Thymus (tissue), 11 donors: ENCODE measurements at regions not wholly inside any gene's neighbourhood (a gene's known extent, or its start where the extent isn't known, plus 50 kb on each side); places are given as distances from the start of the nearest gene placed in this dataset.

Source experiments
- DNase-seq, 9 donors: peaks; one replicate each; pipeline ENCODE4 v3.0.0-alpha.2; 2013; ENCODE audit warnings: low spot score in 9 of 9, low read depth in 6 of 9, missing footprints in 1 of 9
- H3K27ac ChIP-seq, 2 donors: one replicate each; pipeline ENCODE4 v1.5.1; 2013; ENCODE audit warnings: control low read depth in 1 of 2, low read depth in 1 of 2, low read length in 1 of 2, mild to moderate bottlenecking in 1 of 2, moderate library complexity in 1 of 2
- H3K27me3 ChIP-seq, 2 donors: one replicate each; pipeline ENCODE4 v1.5.1; 2013; ENCODE audit warnings: low read length in 1 of 2; ENCODE audit not compliant: control insufficient read depth in 2 of 2, insufficient read depth in 1 of 2
- H3K36me3 ChIP-seq, 2 donors: one replicate each; pipeline ENCODE4 v1.5.1; 2013; ENCODE audit warnings: low read length in 1 of 2, mild to moderate bottlenecking in 1 of 2, moderate library complexity in 1 of 2; ENCODE audit not compliant: control insufficient read depth in 2 of 2, insufficient read depth in 2 of 2
- H3K4me1 ChIP-seq, 2 donors: one replicate each; pipeline ENCODE4 v1.5.1; 2013; ENCODE audit warnings: low read length in 2 of 2; ENCODE audit not compliant: control insufficient read depth in 2 of 2, insufficient read depth in 2 of 2
- H3K4me3 ChIP-seq, 2 donors: one replicate each; pipeline ENCODE4 v1.5.1; 2013; ENCODE audit warnings: low read length in 2 of 2, control low read depth in 1 of 2, mild to moderate bottlenecking in 1 of 2
- H3K9me3 ChIP-seq, 2 donors: one replicate each; pipeline ENCODE4 v1.5.1; 2013; ENCODE audit warnings: low read length in 1 of 2, mild to moderate bottlenecking in 1 of 2; ENCODE audit not compliant: control insufficient read depth in 2 of 2, insufficient read depth in 1 of 2
- WGBS: extraction: QIAGEN DNeasy Blood & Tissue Kit; methylation state at CpG from one replicate; pipeline ENCODE4 v1.1.7; 2013; 5-methylcytosine and 5-hydroxymethylcytosine counted together
- donor health status: healthy.

- 71% methylated on average over 3 of the region's 3 CpGs for WGBS
- Histone ChIP-seq H3K9me3 (no peaks in the 10 kb centered on the region), H3K27ac (no peak overlapping the region), H3K4me1 (no peaks in the 10 kb centered on the region), H3K4me3 (no peak overlapping the region), H3K27me3 (no peaks in the 10 kb centered on the region), H3K36me3 (no peaks in the 10 kb centered on the region)
- no peak for DNase-seq
Observed at GRCh38 chr11:56817661-56818060, 69.2 kb upstream of the OR9G4 start.

- 95% methylated on average over 2 of the region's 2 CpGs for WGBS
- no peak overlapping the region for H3K4me3 ChIP-seq
- H3K36me3 ChIP-seq: no peaks in the 10 kb centered on the region
- no peaks in the 10 kb centered on the region for H3K4me1 ChIP-seq
- no peaks in the 10 kb centered on the region for H3K9me3 ChIP-seq
- no peak for DNase-seq
- H3K27ac ChIP-seq: no peak overlapping the region
- H3K27me3 ChIP-seq: no peaks in the 10 kb centered on the region
Observed at GRCh38 chr11:56816259-56816658, 67.8 kb upstream of the OR9G4 start.

GRCh38 chr11:56808326-56808725 is 59.8 kb upstream of the OR9G4 start:
- no peak for DNase-seq
- H3K4me1 ChIP-seq: no peaks in the 10 kb centered on the region
- no peaks in the 10 kb centered on the region for H3K36me3 ChIP-seq
- H3K4me3 ChIP-seq: no peak overlapping the region
- no peaks in the 10 kb centered on the region for H3K9me3 ChIP-seq
- H3K27ac ChIP-seq: no peak overlapping the region
- 97% methylated on average over 1 of the region's 1 CpG for WGBS
- H3K27me3 ChIP-seq: no peaks in the 10 kb centered on the region

GRCh38 chr11:56799691-56800210 is 51.3 kb upstream of the OR9G4 start:
- Histone ChIP-seq H3K36me3 (no peaks in the 10 kb centered on the region), H3K27ac (no peak overlapping the region), H3K27me3 (no peaks in the 10 kb centered on the region), H3K9me3 (no peaks in the 10 kb centered on the region), H3K4me1 (no peaks in the 10 kb centered on the region), H3K4me3 (no peak overlapping the region)
- no peak for DNase-seq
- WGBS: 87% methylated on average over 4 of the region's 4 CpGs
